ENCODE measurements at regions not wholly inside any gene's neighbourhood (a gene's known extent, or its start where the extent isn't known, plus 50 kb on each side); places are given as distances from the start of the nearest gene placed in this dataset.
"Not testable (repeated sequence)": the region's sequence is repeated elsewhere in the genome, so short reads cannot be mapped to it uniquely, and the experiment has no call there.

GRCh38 chr18:44552706-44553105 lies 128.0 kb upstream of the SETBP1 start:
- Mint-ChIP-seq H3K4me3 (no peak overlapping the region), H3K4me1 (peaks cover 16 to 28% (median 16%) of the 10 kb centered on the region in 3 donors), H3K9me3 (no peaks in the 10 kb centered on the region), H3K36me3 (no peaks in the 10 kb centered on the region), H3K27ac (no peak overlapping the region), H3K27me3 (no peaks in the 10 kb centered on the region)

GRCh38 chr18:44556296-44556695 lies 124.4 kb upstream of the SETBP1 start:
- H3K4me1 Mint-ChIP-seq: peaks cover 0 to 9% (median 4%) of the 10 kb centered on the region in 3 donors
- H3K36me3 Mint-ChIP-seq: no peaks in the 10 kb centered on the region
- no peaks in the 10 kb centered on the region for H3K9me3 Mint-ChIP-seq
- no peaks in the 10 kb centered on the region for H3K27me3 Mint-ChIP-seq
- H3K27ac Mint-ChIP-seq: no peak overlapping the region
- no peak overlapping the region for H3K4me3 Mint-ChIP-seq

- H3K27me3 Mint-ChIP-seq: no peaks in the 10 kb centered on the region
- no peak overlapping the region for H3K27ac Mint-ChIP-seq
- no peaks in the 10 kb centered on the region for H3K36me3 Mint-ChIP-seq
- H3K4me3 Mint-ChIP-seq: no peak overlapping the region
- H3K4me1 Mint-ChIP-seq: peaks cover 0 to 9% (median 4%) of the 10 kb centered on the region in 3 donors
- no peaks in the 10 kb centered on the region for H3K9me3 Mint-ChIP-seq
Observed at GRCh38 chr18:44557616-44558151, 123.0 kb upstream of the SETBP1 start.

GRCh38 chr18:44558767-44559166 lies 121.9 kb upstream of the SETBP1 start:
- H3K9me3 Mint-ChIP-seq: no peaks in the 10 kb centered on the region
- H3K4me1 Mint-ChIP-seq: peaks cover 0 to 9% (median 4%) of the 10 kb centered on the region in 3 donors
- H3K4me3 Mint-ChIP-seq: no peak overlapping the region
- H3K27me3 Mint-ChIP-seq: no peaks in the 10 kb centered on the region
- H3K36me3 Mint-ChIP-seq: no peaks in the 10 kb centered on the region
- no peak overlapping the region for H3K27ac Mint-ChIP-seq

GRCh38 chr18:44562986-44563385 lies 117.7 kb upstream of the SETBP1 start:
- Mint-ChIP-seq H3K36me3 (peaks cover 1% of the 10 kb centered on the region), H3K4me3 (no peak overlapping the region), H3K9me3 (no peaks in the 10 kb centered on the region), H3K27ac (no peak overlapping the region), H3K4me1 (peaks cover 0 to 2% (median 0%) of the 10 kb centered on the region in 3 donors), H3K27me3 (no peaks in the 10 kb centered on the region)

GRCh38 chr18:44564922-44565321 lies 115.8 kb upstream of the SETBP1 start:
- Mint-ChIP-seq H3K27ac (no peak overlapping the region), H3K4me3 (peak overlapping the region in 1 of 4 donors; percentile 42)

GRCh38 chr18:44568342-44568741 lies 112.3 kb upstream of the SETBP1 start:
- H3K27me3 Mint-ChIP-seq: no peaks in the 10 kb centered on the region
- no peak overlapping the region for H3K27ac Mint-ChIP-seq
- peaks cover 3% of the 10 kb centered on the region for H3K36me3 Mint-ChIP-seq
- no peak overlapping the region for H3K4me3 Mint-ChIP-seq
- H3K4me1 Mint-ChIP-seq: no peaks in the 10 kb centered on the region
- H3K9me3 Mint-ChIP-seq: peaks cover 0 to 2% (median 0%) of the 10 kb centered on the region in 3 donors

More at GRCh38 chr18:44564922-44565321, 115.8 kb upstream of the SETBP1 start:
- no peaks in the 10 kb centered on the region for H3K4me1 Mint-ChIP-seq
- peaks cover 0 to 2% (median 0%) of the 10 kb centered on the region in 3 donors for H3K9me3 Mint-ChIP-seq
- H3K36me3 Mint-ChIP-seq: peaks cover 1% of the 10 kb centered on the region
- no peaks in the 10 kb centered on the region for H3K27me3 Mint-ChIP-seq

- peaks cover 3% of the 10 kb centered on the region for H3K36me3 Mint-ChIP-seq
- H3K4me3 Mint-ChIP-seq: no peak overlapping the region
- H3K9me3 Mint-ChIP-seq: peaks cover 0 to 2% (median 0%) of the 10 kb centered on the region in 3 donors
- no peaks in the 10 kb centered on the region for H3K4me1 Mint-ChIP-seq
- no peaks in the 10 kb centered on the region for H3K27me3 Mint-ChIP-seq
- no peak overlapping the region for H3K27ac Mint-ChIP-seq
Observed at GRCh38 chr18:44568986-44569385, 111.7 kb upstream of the SETBP1 start.

GRCh38 chr18:44569391-44570055 lies 111.2 kb upstream of the SETBP1 start:
- no peak overlapping the region for H3K4me3 Mint-ChIP-seq
- H3K27ac Mint-ChIP-seq: no peak overlapping the region
- peaks cover 3% of the 10 kb centered on the region for H3K36me3 Mint-ChIP-seq
- no peaks in the 10 kb centered on the region for H3K27me3 Mint-ChIP-seq
- no peaks in the 10 kb centered on the region for H3K4me1 Mint-ChIP-seq
- H3K9me3 Mint-ChIP-seq: peaks cover 0 to 2% (median 0%) of the 10 kb centered on the region in 3 donors

GRCh38 chr18:44579028-44579702 lies 101.5 kb upstream of the SETBP1 start:
- Mint-ChIP-seq H3K4me1 (peaks cover 0 to 3% (median 0%) of the 10 kb centered on the region in 3 donors), H3K4me3 (no peak overlapping the region), H3K27me3 (no peaks in the 10 kb centered on the region), H3K9me3 (no peaks in the 10 kb centered on the region), H3K36me3 (no peaks in the 10 kb centered on the region), H3K27ac (no peak overlapping the region)

GRCh38 chr18:44579745-44580144 lies 100.9 kb upstream of the SETBP1 start:
- no peaks in the 10 kb centered on the region for H3K27me3 Mint-ChIP-seq
- no peak overlapping the region for H3K27ac Mint-ChIP-seq
- no peaks in the 10 kb centered on the region for H3K9me3 Mint-ChIP-seq
- no peak overlapping the region for H3K4me3 Mint-ChIP-seq
- H3K36me3 Mint-ChIP-seq: no peaks in the 10 kb centered on the region
- peaks cover 0 to 3% (median 0%) of the 10 kb centered on the region in 3 donors for H3K4me1 Mint-ChIP-seq

GRCh38 chr18:44580159-44580558 lies 100.5 kb upstream of the SETBP1 start:
- no peak overlapping the region for H3K27ac Mint-ChIP-seq
- no peaks in the 10 kb centered on the region for H3K9me3 Mint-ChIP-seq
- H3K27me3 Mint-ChIP-seq: no peaks in the 10 kb centered on the region
- H3K4me3 Mint-ChIP-seq: no peak overlapping the region
- no peaks in the 10 kb centered on the region for H3K36me3 Mint-ChIP-seq
- H3K4me1 Mint-ChIP-seq: peaks cover 0 to 3% (median 0%) of the 10 kb centered on the region in 3 donors

GRCh38 chr18:44580782-44581181 lies 99.9 kb upstream of the SETBP1 start:
- H3K4me3 Mint-ChIP-seq, H3K9me3 Mint-ChIP-seq, H3K36me3 Mint-ChIP-seq, H3K27ac Mint-ChIP-seq, H3K27me3 Mint-ChIP-seq, H3K4me1 Mint-ChIP-seq: not testable (repeated sequence)

- no peaks in the 10 kb centered on the region for H3K4me1 Mint-ChIP-seq
- no peaks in the 10 kb centered on the region for H3K9me3 Mint-ChIP-seq
- no peak overlapping the region for H3K27ac Mint-ChIP-seq
- H3K4me3 Mint-ChIP-seq: no peak overlapping the region
- H3K36me3 Mint-ChIP-seq: no peaks in the 10 kb centered on the region
- no peaks in the 10 kb centered on the region for H3K27me3 Mint-ChIP-seq
Observed at GRCh38 chr18:44582456-44582855, 98.2 kb upstream of the SETBP1 start.

- Mint-ChIP-seq H3K27me3 (no peaks in the 10 kb centered on the region), H3K4me1 (no peaks in the 10 kb centered on the region), H3K9me3 (no peaks in the 10 kb centered on the region), H3K27ac (no peak overlapping the region), H3K4me3 (no peak overlapping the region), H3K36me3 (no peaks in the 10 kb centered on the region)
Observed at GRCh38 chr18:44584900-44585299, 95.8 kb upstream of the SETBP1 start.
